RWPE1 (cell line): ENCODE measurements at regions not wholly inside any gene's neighbourhood (a gene's known extent, or its start where the extent isn't known, plus 50 kb on each side); places are given as distances from the start of the nearest gene placed in this dataset.

ENCODE experiments used
- CTCF ChIA-PET: fragments of 350-600 bp; sonication (Branson Sonifier 250); formaldehyde crosslinking; extraction: SDS; loops from one replicate; lab custom pipeline; 2021; lab: Yijun Ruan, JAX
- POLR2A ChIA-PET: fragments of 400-600 bp; formaldehyde crosslinking; extraction: SDS; loops from one replicate; lab custom pipeline; 2020; ENCODE audit warnings: antibody characterized with exemption; ENCODE audit not compliant: low non-redundant PET; lab: Yijun Ruan, JAX
- DNase-seq: peaks from one replicate; pipeline ENCODE4 v3.0.0; 2012; ENCODE audit warnings: low spot score
- H3K27ac ChIP-seq: fragments of 450-650 bp; 2 replicates; pipeline ENCODE4 v1.5.1; 2017
- CTCF ChIP-seq: fragments of 450-650 bp; conservative IDR thresholded peaks from 2 replicates; pipeline ENCODE4 v1.5.1; 2017; ENCODE audit warnings: low read depth, mild to moderate bottlenecking

- no peak for TF ChIP-seq CTCF
- ChIA-PET CTCF (no interaction called here), POLR2A (no interaction called here)
- no peak overlapping the region for H3K27ac ChIP-seq
- no peak for DNase-seq
Measured at GRCh38 chr1:88453295-88453694, 230.8 kb upstream of the PKN2 start.

GRCh38 chr1:88454781-88455180 lies 229.3 kb upstream of the PKN2 start:
- no peak for DNase-seq
- CTCF ChIA-PET: no interaction called here
- no peak overlapping the region for H3K27ac ChIP-seq
- POLR2A ChIA-PET: no interaction called here
- TF ChIP-seq CTCF: no peak

- no peak for DNase-seq
- TF ChIP-seq CTCF: no peak
- H3K27ac ChIP-seq: no peak overlapping the region
- ChIA-PET POLR2A (no interaction called here), CTCF (no interaction called here)
Measured at GRCh38 chr1:88455621-88456256, 228.3 kb upstream of the PKN2 start.

- ChIA-PET CTCF (no interaction called here), POLR2A (no interaction called here)
- TF ChIP-seq CTCF: no peak
Measured at GRCh38 chr1:88457197-88457596, 226.9 kb upstream of the PKN2 start.

GRCh38 chr1:88461007-88461406 lies 223.1 kb upstream of the PKN2 start:
- ChIA-PET POLR2A (no interaction called here), CTCF (no interaction called here)
- no peak for DNase-seq
- no peak for TF ChIP-seq CTCF
- H3K27ac ChIP-seq: no peak overlapping the region

More at GRCh38 chr1:88457197-88457596, 226.9 kb upstream of the PKN2 start:
- no peak overlapping the region for H3K27ac ChIP-seq
- no peak for DNase-seq

- POLR2A ChIA-PET: no interaction called here
- DNase-seq: no peak
- CTCF ChIA-PET: interaction anchor here (0.6 kb wide), 1 partner anchor 166 kb away, joined by 4 read pairs; no protein-coding TSS in a partner anchor
- H3K27ac ChIP-seq: no peak overlapping the region
- no peak for TF ChIP-seq CTCF
Measured at GRCh38 chr1:88462096-88462487, 222.0 kb upstream of the PKN2 start.
